Ascending aorta (tissue), 2 donors: ENCODE measurements at regions not wholly inside any gene's neighbourhood (a gene's known extent, or its start where the extent isn't known, plus 50 kb on each side); places are given as distances from the start of the nearest gene placed in this dataset.

ENCODE experiments used
- DNase-seq, 2 donors: peaks; one replicate each; pipeline ENCODE4 v3.0.0-alpha.2; 2019; ENCODE audit warnings: low spot score in 2 of 2
- H3K27ac ChIP-seq, 2 donors: fragments of 200-600 bp; sonication (generic); one replicate each; pipeline ENCODE4 v1.5.1; 2016 to 2017; ENCODE audit warnings: mild to moderate bottlenecking in 1 of 2
- H3K27me3 ChIP-seq: fragments of 200-600 bp; sonication (generic); one replicate; pipeline ENCODE4 v1.5.1; 2017
- H3K36me3 ChIP-seq, 2 donors: fragments of 200-600 bp; sonication (generic); one replicate each; pipeline ENCODE4 v1.5.1; 2016
- H3K4me1 ChIP-seq, 2 donors: fragments of 200-600 bp; sonication (generic); one replicate each; pipeline ENCODE4 v1.5.1; 2016 to 2017; ENCODE audit warnings: mild to moderate bottlenecking in 1 of 2
- H3K4me3 ChIP-seq, 2 donors: fragments of 200-600 bp; sonication (generic); one replicate each; pipeline ENCODE4 v1.5.1; 2016 to 2017; ENCODE audit warnings: mild to moderate bottlenecking in 1 of 2
- H3K9me3 ChIP-seq, 2 donors: fragments of 200-600 bp; sonication (generic); one replicate each; pipeline ENCODE4 v1.5.1; 2016
- CTCF ChIP-seq, 3 experiments: fragments of 200-600 bp in 2 of 3; fragments of 450-650 bp in 1 of 3; sonication (generic) in 2 of 3; IDR thresholded peaks; one replicate each; pipeline ENCODE4 v1.5.1; 2016 to 2019; ENCODE audit warnings: antibody characterized with exemption in 3 of 3, mild to moderate bottlenecking in 1 of 3, moderate library complexity in 1 of 3
- intact Hi-C: fragments of 100-400 bp; cut with DNase I; formaldehyde crosslinking; loops from one replicate; pipeline ENCODE4 v1.15.1; 2023

GRCh38 chr10:55104738-55105137 is 303.7 kb upstream of the PCDH15 start:
- H3K36me3 ChIP-seq: no peaks in the 10 kb centered on the region
- H3K9me3 ChIP-seq: no peaks in the 10 kb centered on the region
- TF ChIP-seq CTCF (IDR thresholded peaks at IDR 0.05): no peak
- no peaks in the 10 kb centered on the region for H3K27me3 ChIP-seq
- H3K4me1 ChIP-seq: no peaks in the 10 kb centered on the region
- no peak for DNase-seq
- no peak overlapping the region for H3K4me3 ChIP-seq
- H3K27ac ChIP-seq: no peak overlapping the region
- intact Hi-C loops: no loop called here

GRCh38 chr10:55098452-55098851 is 297.4 kb upstream of the PCDH15 start:
- no peak overlapping the region for H3K4me3 ChIP-seq
- H3K27me3 ChIP-seq: no peaks in the 10 kb centered on the region
- H3K27ac ChIP-seq: no peak overlapping the region
- TF ChIP-seq CTCF (IDR thresholded peaks at IDR 0.05): no peak
- no peaks in the 10 kb centered on the region for H3K4me1 ChIP-seq
- intact Hi-C loops: no loop called here
- no peak for DNase-seq
- no peaks in the 10 kb centered on the region for H3K9me3 ChIP-seq
- H3K36me3 ChIP-seq: no peaks in the 10 kb centered on the region

- peak in 1 of 3 experiments; percentile 51 for TF ChIP-seq CTCF (IDR thresholded peaks at IDR 0.05)
- Histone ChIP-seq H3K4me3 (no peak overlapping the region), H3K27ac (no peak overlapping the region), H3K4me1 (no peaks in the 10 kb centered on the region), H3K36me3 (no peaks in the 10 kb centered on the region), H3K27me3 (no peaks in the 10 kb centered on the region), H3K9me3 (no peaks in the 10 kb centered on the region)
- no peak for DNase-seq
- intact Hi-C loops: no loop called here
These were observed 290.8 kb upstream of the PCDH15 start for GRCh38 chr10:55091691-55092328.

GRCh38 chr10:55078121-55078520 is 277.1 kb upstream of the PCDH15 start:
- H3K27me3 ChIP-seq: no peaks in the 10 kb centered on the region
- intact Hi-C loops: no loop called here
- H3K4me3 ChIP-seq: no peak overlapping the region
- H3K9me3 ChIP-seq: no peaks in the 10 kb centered on the region
- DNase-seq: no peak
- TF ChIP-seq CTCF (IDR thresholded peaks at IDR 0.05): no peak
- no peaks in the 10 kb centered on the region for H3K36me3 ChIP-seq
- H3K4me1 ChIP-seq: no peaks in the 10 kb centered on the region
- no peak overlapping the region for H3K27ac ChIP-seq

GRCh38 chr10:55065185-55065584 is 264.2 kb upstream of the PCDH15 start:
- Histone ChIP-seq H3K27ac (no peak overlapping the region), H3K36me3 (no peaks in the 10 kb centered on the region), H3K9me3 (no peaks in the 10 kb centered on the region), H3K4me1 (no peaks in the 10 kb centered on the region), H3K4me3 (no peak overlapping the region), H3K27me3 (no peaks in the 10 kb centered on the region)
- intact Hi-C loops: no loop called here
- DNase-seq: no peak
- TF ChIP-seq CTCF (IDR thresholded peaks at IDR 0.05): no peak

GRCh38 chr10:55063811-55064210 is 262.8 kb upstream of the PCDH15 start:
- Histone ChIP-seq H3K4me1 (no peaks in the 10 kb centered on the region), H3K27me3 (no peaks in the 10 kb centered on the region), H3K27ac (no peak overlapping the region), H3K9me3 (no peaks in the 10 kb centered on the region), H3K4me3 (no peak overlapping the region), H3K36me3 (no peaks in the 10 kb centered on the region)
- no peak for DNase-seq
- intact Hi-C loops: no loop called here
- TF ChIP-seq CTCF (IDR thresholded peaks at IDR 0.05): no peak
